ENCODE measurements at regions not wholly inside any gene's neighbourhood (a gene's known extent, or its start where the extent isn't known, plus 50 kb on each side); places are given as distances from the start of the nearest gene placed in this dataset.

GRCh38 chr3:22568285-22568684 lies 634.8 kb upstream of the UBE2E2 start:
- TF ChIP-seq CTCF (conservative IDR thresholded peaks at IDR 0.05; ENCODE audit: low read depth, low read length) (no peak), EZH2 (IDR thresholded peaks at IDR 0.05; ENCODE audit: borderline replicate concordance, low read depth, low read length, poor library complexity, severe bottlenecking) (no peak)
